ENCODE measurements at regions not wholly inside any gene's neighbourhood (a gene's known extent, or its start where the extent isn't known, plus 50 kb on each side); places are given as distances from the start of the nearest gene placed in this dataset.

DNA sequence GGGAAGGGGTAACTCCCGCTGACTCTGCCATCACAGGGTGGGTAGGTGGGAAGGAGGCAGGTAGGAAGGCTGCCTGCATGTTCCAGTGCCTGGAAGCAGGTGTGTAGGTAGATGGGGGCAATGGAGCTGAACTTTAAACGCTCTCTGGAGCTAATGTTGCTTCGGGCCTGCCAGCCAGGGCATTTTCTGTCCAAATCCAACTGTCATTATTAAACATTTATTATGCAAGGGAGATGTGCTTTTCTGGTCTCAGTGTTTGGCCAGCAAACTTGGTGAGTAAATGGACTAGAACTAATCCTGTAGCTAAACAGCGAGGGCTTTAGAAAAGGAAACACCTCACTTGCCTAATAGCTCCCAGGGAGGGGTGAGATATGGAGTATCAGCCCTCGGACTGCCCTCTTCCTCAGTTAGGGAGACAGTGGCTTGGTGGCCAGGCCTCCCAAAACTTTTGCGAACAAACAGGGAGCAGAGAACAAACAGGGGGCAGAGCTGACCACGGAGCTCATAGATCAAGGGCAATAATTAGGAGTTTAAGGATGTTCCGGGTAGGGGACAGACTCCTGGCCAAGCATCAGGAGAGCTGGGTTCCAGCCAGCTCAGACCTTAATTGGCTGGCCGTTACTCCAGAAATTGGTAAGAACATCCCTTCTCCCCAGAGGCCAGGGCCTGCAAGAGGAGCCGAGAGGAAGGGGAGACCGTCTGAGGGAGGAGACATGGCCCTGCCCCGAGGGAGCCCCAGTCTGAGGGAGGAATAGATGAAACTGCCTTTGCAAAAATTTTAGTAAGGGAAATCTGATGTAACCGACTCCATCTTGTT is 131.1 kb downstream of the VEGFA start:
- DNase-seq = no peak

DNA sequence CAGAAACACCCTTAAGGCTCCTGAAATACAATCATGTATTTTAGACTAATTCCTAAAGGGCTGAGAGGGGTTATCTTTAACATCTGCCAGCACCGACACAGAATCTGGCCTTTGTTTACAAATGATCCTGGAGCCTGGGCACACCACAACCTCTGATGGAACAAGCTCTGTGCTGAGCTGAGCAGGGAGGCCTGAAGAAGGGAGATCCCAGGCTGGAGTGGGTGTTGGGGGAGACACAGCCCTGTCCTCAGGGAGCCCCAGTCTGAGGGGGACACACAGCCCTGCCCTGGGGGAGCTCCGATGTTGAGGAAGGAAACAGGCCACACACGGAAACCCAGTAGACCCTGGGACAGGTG is 130.5 kb downstream of the VEGFA start:
- DNase-seq = no peak

DNA sequence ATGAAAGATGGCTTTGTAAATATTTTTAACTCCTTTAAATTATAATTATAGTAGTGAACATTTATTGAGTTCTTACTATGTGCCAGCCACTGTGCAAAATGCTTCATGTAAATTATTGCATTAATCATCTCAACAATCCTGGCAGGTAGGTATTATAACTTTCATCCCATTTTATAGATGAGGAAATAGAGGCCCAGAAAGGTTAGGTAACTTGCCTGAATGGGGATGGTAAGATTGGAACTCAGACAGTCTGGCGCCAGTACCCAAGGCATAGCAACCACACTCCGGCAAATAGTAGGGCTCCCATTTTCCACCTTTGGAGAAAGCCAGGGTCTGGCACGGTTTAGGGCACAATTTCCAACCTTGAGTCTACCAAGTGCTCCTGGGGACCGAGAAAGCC is 129.8 kb downstream of the VEGFA start:
- DNase-seq = no peak

DNA sequence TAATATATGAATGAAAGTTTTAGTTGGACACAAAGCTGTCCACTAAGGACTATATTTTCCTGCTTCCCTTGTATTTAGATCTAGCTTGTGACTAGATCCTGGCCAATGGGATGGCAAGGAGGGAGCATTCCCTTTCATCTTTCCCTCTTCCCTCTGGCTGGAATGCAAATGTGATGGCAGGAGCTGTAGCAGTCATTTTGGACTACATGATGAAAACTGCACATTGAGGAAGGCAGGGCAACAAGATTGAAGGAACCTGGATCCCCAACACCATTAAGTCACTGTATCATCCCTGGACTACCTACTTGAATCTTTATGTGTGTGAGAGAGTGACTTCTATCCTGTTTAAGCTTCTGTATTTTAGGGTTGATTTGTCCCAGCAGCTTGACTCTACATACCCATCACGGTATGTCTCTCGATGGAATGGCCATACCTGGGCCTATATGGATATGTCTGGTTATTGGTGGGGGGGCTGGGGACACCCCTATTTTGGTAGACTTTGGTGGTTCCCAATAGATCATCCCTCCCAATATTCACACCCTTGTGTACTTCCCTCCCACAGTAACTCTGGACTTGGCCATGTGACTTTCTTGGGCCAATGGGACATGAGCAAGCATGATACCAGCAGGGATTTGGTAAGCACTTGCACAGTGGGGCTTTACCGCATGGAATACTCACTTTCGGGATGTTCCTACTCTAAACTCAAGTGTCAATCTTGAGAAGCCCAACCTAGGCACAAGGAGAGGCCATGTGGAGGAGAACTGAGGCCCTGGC is 128.5 kb downstream of the VEGFA start:
- DNase-seq = no peak

DNA sequence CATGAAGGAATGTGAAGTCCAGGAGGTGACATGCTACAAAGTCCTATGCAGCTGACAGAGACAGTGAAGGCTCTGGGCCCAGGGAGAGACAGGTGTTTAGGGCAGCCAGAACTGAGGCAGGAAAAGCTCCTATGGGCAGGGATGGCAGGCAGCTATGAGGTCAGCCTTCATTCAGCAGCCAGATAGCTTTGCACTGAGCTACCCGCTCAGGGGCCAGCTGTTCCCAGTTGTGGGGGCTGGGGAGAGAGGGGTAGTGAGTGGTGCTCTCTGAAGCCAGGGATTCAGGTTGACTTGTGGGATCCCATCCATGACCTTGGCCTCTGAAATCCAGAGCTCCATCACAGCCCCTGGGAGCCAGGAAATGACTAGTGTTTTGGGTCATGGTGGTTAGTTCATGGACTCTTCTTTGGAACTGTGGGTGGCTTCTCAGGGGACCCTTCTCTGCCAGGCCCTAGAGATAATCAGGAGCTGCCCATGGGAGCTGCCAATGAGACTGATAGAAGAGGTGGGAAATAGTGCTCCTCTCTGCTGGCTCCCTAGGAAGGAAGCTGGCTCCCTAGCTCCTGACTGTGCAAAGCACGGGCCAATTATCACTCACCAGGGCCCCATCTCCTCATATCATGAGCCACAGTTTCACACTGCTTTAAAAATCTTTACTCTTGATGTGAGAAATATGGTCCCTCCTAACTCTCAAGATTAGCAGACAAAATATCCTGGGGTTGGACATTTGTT is 127.7 kb downstream of the VEGFA start:
- no peak for DNase-seq

DNA sequence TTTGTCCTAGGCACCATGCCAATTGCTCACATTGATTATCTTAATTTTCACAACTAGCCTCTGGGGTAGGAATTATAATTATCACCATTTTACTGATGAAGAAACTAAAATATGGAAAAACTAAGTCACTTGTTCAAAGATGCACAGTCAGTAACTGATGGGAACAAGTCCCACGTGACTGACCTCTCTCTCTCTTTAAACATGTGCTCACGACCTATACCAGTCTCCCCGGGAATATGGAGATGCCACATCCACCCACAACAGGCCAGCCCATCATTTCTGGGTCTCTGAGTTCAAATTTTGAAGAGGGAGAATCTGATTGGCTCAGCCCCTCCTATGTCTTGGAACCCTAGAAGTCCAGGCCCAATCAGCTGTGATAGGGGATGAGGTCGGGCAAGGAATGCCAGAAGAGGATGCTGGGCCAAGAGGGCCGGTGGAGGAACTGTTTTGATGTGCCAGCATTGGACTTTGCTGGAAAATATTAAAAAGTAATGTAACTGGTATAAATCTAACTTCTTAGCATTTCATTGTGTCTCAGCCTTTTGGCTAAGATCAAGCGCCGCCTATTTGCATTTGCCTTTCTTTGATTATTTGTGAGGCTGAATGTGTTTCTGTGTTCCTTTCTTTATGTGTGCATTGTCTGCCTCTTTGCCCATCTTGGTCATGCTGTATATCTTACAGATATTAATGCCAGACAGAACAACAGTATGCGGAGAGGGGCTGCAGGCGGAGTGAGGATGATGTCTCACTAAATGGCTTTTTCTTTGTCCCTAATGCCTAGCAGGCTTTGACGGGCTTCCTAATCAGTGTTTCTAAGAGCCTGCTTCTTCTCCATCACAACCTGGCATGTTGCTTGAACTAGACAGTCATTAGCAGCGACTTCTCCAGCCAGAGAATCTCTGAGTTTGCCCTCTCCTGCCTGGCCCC is 126.6 kb downstream of the VEGFA start:
- no peak for DNase-seq

DNA sequence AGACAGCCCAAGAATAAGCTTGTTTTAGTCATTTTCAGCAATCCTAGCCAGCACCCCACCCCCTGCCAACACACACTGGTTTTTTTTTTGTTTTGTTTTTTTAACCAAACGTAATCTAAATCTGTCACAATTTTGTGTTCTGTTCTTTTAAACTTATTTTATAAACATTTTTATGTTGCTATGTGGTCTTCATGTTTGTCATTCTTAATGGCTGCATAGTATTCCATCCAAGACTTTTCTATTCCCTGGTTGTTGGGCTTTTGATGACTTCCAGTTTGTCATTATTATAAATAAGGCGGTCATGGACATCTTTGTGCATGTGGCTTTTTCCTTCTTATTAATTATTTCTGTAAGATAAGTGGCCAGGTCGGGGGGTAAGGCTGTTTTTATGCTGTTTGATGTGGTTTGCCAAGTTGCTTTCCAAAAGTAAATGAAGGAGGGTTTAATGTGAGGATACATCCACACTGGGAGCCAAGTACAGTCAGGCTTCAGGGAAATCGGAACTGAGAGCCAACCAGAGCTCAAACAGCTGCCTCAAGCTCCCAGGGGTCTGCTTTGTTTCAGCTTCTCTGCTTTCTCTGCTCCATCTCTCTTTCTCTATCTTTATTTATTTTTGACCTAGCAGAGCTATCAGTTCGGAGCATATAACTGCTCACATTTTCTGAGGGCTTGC is 125.8 kb downstream of the VEGFA start:
- no peak for DNase-seq

DNA sequence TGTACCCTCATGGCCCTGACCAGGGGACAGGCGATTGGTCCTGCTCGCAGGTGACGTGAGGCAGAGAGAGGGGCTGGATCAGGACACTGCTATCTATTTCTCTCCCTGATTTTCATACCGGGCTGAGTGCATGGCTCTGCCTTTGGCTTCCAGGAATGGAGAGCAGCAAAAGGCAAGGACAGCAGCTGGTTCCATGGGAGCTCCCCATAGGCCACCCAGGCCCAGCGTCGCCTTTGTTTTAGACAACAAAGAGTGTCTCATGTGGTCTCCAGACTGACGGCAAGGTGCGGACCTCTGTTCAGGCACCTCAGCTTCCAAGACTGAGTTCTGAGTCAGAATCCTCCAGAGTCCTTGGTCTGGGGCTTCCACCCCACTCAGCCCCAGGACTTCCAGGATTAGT is 123.1 kb downstream of the VEGFA start:
- DNase-seq = no peak

DNA sequence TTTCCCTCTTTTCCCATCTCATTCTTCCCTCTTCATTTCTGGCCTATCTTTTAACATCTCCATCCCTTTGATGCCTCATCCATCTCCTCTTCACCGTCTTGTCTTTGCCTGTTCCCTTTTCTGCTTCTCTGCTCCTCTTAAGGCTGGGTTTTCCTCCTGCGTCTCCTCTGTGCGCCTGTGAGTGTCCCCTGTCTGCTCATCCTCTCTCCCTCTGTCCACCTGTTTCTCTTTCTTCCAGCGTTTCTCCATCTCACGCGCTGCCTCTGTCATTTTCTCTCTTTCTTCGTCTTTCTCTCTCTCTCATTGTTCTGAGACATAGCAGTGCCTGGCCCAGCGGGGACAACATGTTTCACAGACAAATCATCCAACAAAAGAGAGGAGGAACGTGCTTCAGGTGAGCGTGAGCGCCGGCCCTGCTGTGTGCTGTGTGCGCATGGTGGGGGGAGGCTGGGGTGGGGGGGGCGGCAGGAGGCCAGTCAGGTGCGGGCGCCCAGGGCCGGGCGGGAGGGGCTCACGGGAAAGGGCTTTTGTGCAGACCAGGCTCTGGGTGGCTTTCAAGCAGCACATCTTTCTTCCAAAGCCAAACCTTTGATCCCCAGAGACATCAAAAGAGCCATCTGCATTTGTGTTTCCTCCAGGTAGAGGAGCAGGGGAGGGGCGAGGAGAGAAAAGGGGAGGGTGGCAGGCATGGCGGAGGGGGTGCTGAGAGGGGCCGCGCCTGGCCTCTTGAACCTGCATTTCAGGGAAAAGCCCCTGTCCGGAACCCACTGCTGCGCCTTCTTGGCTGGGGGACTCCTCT is 121.3 kb downstream of the VEGFA start:
- DNase-seq = no peak

DNA sequence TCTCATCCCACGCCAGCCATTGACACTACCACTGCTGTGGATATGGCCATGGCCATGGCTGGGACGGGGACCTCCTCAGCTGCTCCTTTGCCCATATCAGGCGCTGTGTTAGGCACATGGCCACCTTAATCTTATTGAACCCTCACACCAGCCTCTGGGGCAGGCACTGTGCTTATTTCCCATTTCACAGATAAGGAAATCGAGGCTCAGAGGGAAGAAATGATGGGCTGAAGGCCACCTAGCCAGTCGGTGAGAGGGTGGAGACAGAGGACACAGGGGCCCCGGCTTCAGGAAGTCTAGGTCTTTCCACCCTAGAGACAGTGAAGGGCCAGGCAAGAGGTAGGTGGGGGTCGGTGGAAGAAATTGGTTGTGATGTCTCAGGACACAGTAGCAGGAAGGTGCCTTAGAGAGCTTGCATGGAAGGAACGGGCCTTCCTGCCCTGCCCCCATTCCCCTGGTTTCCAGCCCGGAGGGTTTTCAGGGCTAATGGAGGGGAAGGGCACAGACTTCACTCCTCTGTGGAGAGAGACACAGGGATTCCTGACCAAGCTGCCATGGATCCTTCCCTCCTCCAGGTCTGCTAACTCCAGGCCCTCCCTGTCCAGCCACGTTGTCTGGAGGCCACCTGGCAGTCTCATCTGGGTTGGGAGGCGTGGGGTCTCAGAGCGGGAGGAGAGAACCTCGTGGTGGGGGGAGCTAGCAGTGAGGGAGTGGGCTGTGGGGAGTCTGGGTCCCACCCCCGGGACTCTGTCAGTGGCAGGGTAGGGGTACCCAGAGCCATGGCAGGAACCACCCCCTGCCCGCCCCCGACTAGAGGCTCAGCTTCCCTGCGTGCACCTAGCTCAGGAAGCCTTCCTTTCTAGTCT is 120.4 kb downstream of the VEGFA start:
- DNase-seq = no peak

DNA sequence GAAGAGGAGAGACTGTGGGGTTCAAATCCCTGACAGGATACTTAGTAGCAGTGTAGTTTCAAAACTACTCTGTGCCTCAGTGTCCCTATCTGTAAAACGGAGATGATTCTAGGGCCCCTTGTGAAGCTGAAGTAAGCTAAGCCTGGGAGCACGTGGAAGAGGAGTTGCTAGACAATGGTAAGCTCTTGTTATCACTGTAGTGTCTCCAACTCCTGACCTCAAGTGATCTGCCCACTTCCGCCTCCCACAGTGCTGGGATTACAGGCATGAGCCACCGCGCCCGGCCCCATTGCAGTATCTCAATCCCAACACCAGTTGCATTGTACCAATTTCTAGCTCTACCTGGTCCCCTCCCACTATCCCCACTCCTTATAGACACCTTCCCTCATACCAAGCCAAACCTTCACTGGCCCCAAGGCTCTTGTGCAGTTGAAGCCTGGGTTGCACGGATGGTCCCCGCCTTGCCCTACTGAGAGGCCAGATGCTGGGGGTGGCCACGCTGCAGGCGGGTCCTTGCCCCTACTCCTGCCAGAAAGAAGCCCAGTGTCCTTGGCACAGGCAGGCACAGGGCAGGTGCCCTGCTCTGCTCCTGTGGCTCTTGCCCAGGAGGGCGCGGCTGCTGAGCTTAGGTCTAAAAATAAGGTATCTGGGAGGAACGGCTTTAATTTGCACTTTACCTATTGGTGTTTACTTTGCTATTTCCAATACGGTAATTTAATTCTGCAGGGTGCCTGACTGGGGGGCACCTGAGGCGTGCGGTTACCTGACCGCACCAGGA is 118.1 kb downstream of the VEGFA start:
- no peak for DNase-seq

DNA sequence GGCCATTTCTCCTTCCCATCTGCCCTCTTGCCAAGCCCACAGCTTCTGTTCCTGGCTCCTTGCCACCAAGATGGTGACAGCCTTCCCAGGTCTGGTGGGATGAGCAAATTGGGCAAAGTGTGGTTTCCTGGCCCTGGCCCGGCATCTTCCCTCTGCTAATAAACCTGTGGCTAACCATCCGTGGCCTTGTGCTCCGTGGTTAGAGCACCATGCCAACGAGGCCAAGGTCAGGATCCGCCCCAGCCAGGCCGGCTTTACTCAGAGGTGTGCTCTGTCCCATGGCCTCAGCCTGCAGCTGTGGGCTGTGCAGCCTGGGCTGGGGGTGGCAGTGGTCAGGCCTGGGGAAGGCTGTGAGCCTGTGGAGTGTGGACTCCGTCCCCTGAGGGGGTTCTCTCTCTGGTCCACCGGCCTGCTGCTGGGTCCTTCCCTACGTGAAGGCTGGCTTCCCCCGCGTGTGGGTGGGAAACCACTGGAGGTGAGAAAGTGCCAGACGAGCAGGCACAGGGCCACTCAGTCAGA is 117.4 kb downstream of the VEGFA start:
- DNase-seq = no peak

DNA sequence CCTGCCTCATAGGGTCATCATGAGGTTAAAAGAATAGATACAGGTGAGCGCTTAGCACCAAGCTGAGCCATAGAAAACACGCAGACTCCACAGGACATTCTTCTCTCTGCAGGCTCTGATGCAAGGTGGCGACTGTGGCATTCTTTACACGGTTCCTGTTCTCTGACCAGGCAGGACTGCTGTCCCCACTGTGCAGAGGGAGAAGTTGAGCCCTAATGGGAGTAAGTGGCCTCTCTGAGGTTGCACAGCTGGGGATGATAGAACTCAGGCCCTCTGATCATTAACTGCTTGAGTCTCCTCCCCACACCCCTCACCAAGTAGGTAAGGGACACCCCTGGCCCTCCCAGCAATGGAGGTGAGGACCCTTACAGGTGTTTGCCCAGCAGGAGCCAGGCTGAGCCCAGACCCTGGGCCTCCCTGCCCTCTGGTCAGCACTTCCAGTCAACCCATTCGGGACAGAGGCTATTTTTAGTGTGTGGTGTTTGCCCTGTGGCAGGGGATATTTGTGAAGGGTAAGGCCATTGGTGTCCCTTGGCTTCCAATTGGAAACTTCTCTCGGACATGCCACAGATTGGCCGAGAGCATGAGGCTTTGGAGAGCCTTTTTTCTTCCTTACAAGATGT is 116.8 kb downstream of the VEGFA start:
- DNase-seq = no peak

DNA sequence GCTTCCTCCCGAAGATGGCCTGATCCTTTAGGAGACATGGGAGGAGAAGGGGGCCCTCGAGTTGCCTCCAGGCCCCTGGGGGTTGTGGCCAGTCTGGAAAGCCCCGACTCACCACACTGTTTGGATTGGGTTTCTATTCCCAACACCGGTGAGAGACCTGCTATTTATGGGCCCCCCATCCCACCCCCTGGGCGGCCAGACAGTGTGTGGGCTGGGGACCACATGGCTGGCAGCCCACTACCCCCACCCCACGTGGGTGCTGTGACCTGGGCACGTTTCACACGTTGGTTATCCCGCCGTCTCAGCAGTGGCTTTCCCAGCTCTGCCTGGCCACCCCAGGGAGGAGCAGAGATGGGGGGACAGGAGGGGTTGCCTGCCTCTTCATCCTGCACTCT is 116.1 kb downstream of the VEGFA start:
- DNase-seq = no peak

DNA sequence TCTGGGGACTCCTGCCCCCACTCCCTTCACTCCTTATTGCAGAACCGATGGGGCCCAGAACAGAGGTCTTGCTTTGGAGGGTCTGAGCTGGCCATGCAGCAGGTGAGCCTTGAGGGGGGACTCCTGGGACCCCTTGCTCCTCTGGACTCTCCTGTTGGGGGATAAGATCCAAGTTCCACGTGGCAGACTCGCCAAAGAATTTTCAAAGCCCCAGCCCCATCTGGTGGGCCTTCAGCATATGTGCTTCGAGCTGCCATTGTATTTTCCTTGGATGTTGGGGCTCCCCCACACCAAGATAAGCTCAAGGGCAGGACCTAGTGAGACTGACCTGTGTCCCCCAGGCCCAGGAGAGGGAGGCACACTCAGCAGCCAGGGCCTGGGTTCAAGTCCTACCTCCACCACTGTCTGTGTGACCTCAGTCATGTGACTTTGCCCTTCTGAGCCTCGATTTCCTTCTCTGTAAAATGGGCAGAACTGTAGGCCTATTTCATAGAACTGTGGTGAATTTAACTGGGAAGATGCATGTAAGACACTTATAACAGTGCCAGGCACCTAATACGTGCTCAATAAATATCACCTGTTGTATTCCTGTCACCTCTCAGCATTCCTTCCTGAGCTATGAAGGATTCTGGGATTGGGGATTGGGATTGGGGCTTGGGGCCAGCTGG is 115.5 kb downstream of the VEGFA start:
- no peak for DNase-seq

DNA sequence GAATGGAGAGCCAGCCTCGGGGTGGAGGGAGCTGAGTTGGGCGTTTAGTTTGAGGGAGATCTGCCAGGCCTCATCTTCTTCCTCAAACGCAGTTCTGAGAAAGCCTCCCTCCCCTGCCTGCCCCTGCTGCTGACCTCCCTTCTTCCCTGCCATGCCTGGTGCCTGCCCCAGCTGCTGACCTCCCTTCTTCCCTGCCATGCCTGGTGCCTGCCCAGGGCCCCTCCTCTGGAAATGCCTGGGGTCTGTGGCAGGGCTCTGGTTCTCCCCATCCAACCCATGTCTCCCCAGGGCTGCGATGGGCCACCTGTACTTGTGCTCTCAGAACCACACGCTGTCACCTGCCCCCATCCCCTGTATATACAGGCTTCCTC is 114.6 kb downstream of the VEGFA start:
- no peak for DNase-seq

DNA sequence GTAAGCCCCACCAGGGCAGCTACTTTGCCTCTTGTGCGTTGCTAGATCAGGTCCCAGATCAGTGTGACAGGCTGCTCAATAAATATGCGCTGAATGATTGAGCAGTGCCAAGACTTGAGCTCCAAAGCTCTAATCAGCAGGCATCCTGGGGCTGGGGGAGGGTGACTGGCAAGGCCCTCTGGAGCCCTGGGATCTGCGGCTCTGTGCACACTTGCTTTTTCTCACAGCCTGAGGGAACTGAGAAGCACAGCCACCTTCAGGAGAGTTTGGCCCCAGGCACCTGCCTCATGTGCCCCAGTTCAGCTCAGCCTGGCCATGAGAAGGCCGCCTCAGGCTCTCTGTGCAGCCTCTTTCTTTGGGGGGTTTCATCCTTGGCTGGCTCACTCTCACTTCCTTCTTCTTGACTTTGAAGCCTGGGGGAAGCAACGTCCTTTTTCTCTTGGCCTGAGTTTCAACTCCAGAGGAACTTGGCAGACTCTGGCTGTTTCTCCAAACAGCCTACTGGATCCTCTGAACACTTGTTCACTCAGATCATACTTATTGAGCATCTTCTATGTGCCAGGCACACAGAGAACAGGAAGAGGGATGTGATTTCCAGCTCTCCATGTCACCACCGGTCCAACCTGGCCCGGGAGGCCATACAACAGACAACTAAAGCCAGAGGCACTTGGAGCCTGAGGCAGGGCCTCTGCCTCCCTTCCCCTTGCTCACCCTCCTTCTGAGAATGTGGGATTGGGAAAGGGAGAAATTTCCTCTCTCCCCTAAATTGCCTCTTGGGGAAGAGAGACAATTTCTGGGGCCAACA is 114.0 kb downstream of the VEGFA start:
- DNase-seq = no peak

All from DMS153 (cell line).